IMR-90 (cell line): ENCODE measurements at regions not wholly inside any gene's neighbourhood (a gene's known extent, or its start where the extent isn't known, plus 50 kb on each side); places are given as distances from the start of the nearest gene placed in this dataset.

Experiments
- CEBPB ChIP-seq: IDR thresholded peaks from 2 replicates; pipeline ENCODE4 v1.6.1; 2012; ENCODE audit warnings: low read depth, low read length, improper control_type of control experiment
- CHD1 ChIP-seq: IDR thresholded peaks from 2 replicates; pipeline ENCODE4 v1.6.1; 2012; ENCODE audit warnings: low read depth, low read length, improper control_type of control experiment
- CTCF ChIP-seq: conservative IDR thresholded peaks from 2 replicates; pipeline ENCODE4 v1.5.1; 2012; ENCODE audit warnings: mild to moderate bottlenecking, low read depth, low read length, improper control_type of control experiment
- ELK1 ChIP-seq: fragments of 150-350 bp; IDR thresholded peaks from 2 replicates; pipeline ENCODE4 v1.6.1; 2016; ENCODE audit warnings: low read depth, mild to moderate bottlenecking, low read length, moderate library complexity, borderline replicate concordance
- FOS ChIP-seq: fragments of 150-350 bp; IDR thresholded peaks from 2 replicates; pipeline ENCODE4 v1.6.1; 2016; ENCODE audit warnings: low read depth, low read length
- MAZ ChIP-seq: IDR thresholded peaks from 2 replicates; pipeline ENCODE4 v1.6.1; 2012; ENCODE audit warnings: low read depth, mild to moderate bottlenecking, low read length, improper control_type of control experiment, moderate library complexity, borderline replicate concordance
- MXI1 ChIP-seq: IDR thresholded peaks from 2 replicates; pipeline ENCODE4 v1.6.1; 2012; ENCODE audit warnings: low read depth, mild to moderate bottlenecking, low read length, moderate library complexity, borderline replicate concordance
- POLR2A ChIP-seq: IDR thresholded peaks from 2 replicates; pipeline ENCODE4 v1.6.1; 2012; ENCODE audit warnings: mild to moderate bottlenecking, low read depth, low read length
- RFX5 ChIP-seq: IDR thresholded peaks from 2 replicates; pipeline ENCODE4 v1.8.0; 2012; ENCODE audit warnings: low read depth, mild to moderate bottlenecking, low read length, moderate library complexity
- SMC3 ChIP-seq: fragments of 150-350 bp; IDR thresholded peaks from 2 replicates; pipeline ENCODE4 v1.6.1; 2016; ENCODE audit warnings: low read depth, mild to moderate bottlenecking, antibody characterized with exemption, low read length, moderate library complexity

- no peak for TF ChIP-seq CTCF
- TF ChIP-seq POLR2A, result no peak
- TF ChIP-seq CEBPB, result no peak
- TF ChIP-seq MAZ, result no peak
- TF ChIP-seq SMC3, result no peak
- no peak for TF ChIP-seq ELK1
- no peak for TF ChIP-seq CHD1
- TF ChIP-seq RFX5, result no peak
- no peak for TF ChIP-seq FOS
- no peak for TF ChIP-seq MXI1
Measured at GRCh38 chr2:234302664-234302991, 194.3 kb downstream of the ARL4C start.
